ENCODE measurements at regions not wholly inside any gene's neighbourhood (a gene's known extent, or its start where the extent isn't known, plus 50 kb on each side); places are given as distances from the start of the nearest gene placed in this dataset.

- no TSS peak for BruUV-seq (replicated peaks)
- no peak overlapping the region for H3K4me3 ChIP-seq (ENCODE audit: low read depth in 2 of 2, low read length in 2 of 2)
- intact Hi-C loops (cut with micrococcal nuclease; ENCODE audit: unreplicated experiment) = no loop called here
- DNase-seq (ENCODE audit: low read depth, low spot score) = no peak
- TF ChIP-seq TCF7L2 (IDR thresholded peaks at IDR 0.05; ENCODE audit: low read depth, low read length) (no peak), CTCF (IDR thresholded peaks at IDR 0.05) (no peak), REST (IDR thresholded peaks at IDR 0.05; ENCODE audit: insufficient read depth in 1 of 2, low read depth in 2 of 2, low read length in 1 of 2) (no peak), POLR2AphosphoS5 (IDR thresholded peaks at IDR 0.05; ENCODE audit: low read depth, low read length) (no peak), SIN3A (IDR thresholded peaks at IDR 0.05; ENCODE audit: borderline replicate concordance, insufficient read depth, low read depth, low read length) (no peak)
- in situ Hi-C loops (cut with HindIII; ENCODE audit: low pct_unique_long_range_greater_than_20kb, low sequenced_read_pairs) = no loop called here
- no peaks in the 10 kb centered on the region for H3K4me1 ChIP-seq (ENCODE audit: control insufficient read depth, insufficient read depth, low read length)
- ChIA-PET POLR2A (interaction anchor here (0.5 kb wide), 1 partner anchor 1106 kb away, joined by 5 read pairs; no protein-coding TSS in a partner anchor), CTCF (interaction anchor here (0.7 kb wide), 2 partner anchors 94 to 157 kb away, joined by 5 to 6 read pairs; no protein-coding TSS in a partner anchor)
- H3K36me3 ChIP-seq (ENCODE audit: control insufficient read depth, insufficient read depth, low read length) = no peaks in the 10 kb centered on the region
- peaks cover 7% of the 10 kb centered on the region; the same call in 1 of the 2 replicates for H3K27me3 ChIP-seq (ENCODE audit: control insufficient read depth, insufficient read depth, low read length)
- H3K27ac ChIP-seq (ENCODE audit: low read length) = no peak overlapping the region
- no peaks in the 10 kb centered on the region for H3K9me3 ChIP-seq (ENCODE audit: control insufficient read depth, insufficient read depth, low read depth, low read length)
- no peak for ATAC-seq
These were observed 192.0 kb downstream of the MTX2 start for GRCh38 chr2:176461098-176461808.

GRCh38 chr2:176461809-176462670 is 192.8 kb downstream of the MTX2 start:
- no peak overlapping the region for H3K27ac ChIP-seq (ENCODE audit: low read length)
- no peak for DNase-seq (ENCODE audit: low read depth, low spot score)
- ATAC-seq = no peak
- no peak overlapping the region for H3K4me3 ChIP-seq (ENCODE audit: low read depth in 2 of 2, low read length in 2 of 2)
- in situ Hi-C loops (cut with HindIII; ENCODE audit: low pct_unique_long_range_greater_than_20kb, low sequenced_read_pairs) = no loop called here
- ChIA-PET CTCF (interaction anchor here (0.7 kb wide), 2 partner anchors 93 to 158 kb away, joined by 5 to 6 read pairs; no protein-coding TSS in a partner anchor), POLR2A (no interaction called here)
- no TSS peak for BruUV-seq (replicated peaks)
- peaks cover 9% of the 10 kb centered on the region; the same call in 1 of the 2 replicates for H3K27me3 ChIP-seq (ENCODE audit: control insufficient read depth, insufficient read depth, low read length)
- H3K36me3 ChIP-seq (ENCODE audit: control insufficient read depth, insufficient read depth, low read length) = no peaks in the 10 kb centered on the region
- intact Hi-C loops (cut with micrococcal nuclease; ENCODE audit: unreplicated experiment) = no loop called here
- no peaks in the 10 kb centered on the region for H3K9me3 ChIP-seq (ENCODE audit: control insufficient read depth, insufficient read depth, low read depth, low read length)
- TF ChIP-seq SIN3A (IDR thresholded peaks at IDR 0.05; ENCODE audit: borderline replicate concordance, insufficient read depth, low read depth, low read length) = no peak
- no peak for TF ChIP-seq TCF7L2 (IDR thresholded peaks at IDR 0.05; ENCODE audit: low read depth, low read length)
- TF ChIP-seq CTCF (IDR thresholded peaks at IDR 0.05) = no peak
- no peak for TF ChIP-seq POLR2AphosphoS5 (IDR thresholded peaks at IDR 0.05; ENCODE audit: low read depth, low read length)
- no peak for TF ChIP-seq REST (IDR thresholded peaks at IDR 0.05; ENCODE audit: insufficient read depth in 1 of 2, low read depth in 2 of 2, low read length in 1 of 2)
- no peaks in the 10 kb centered on the region for H3K4me1 ChIP-seq (ENCODE audit: control insufficient read depth, insufficient read depth, low read length)
